SK-N-SH (cell line): ENCODE measurements at regions not wholly inside any gene's neighbourhood (a gene's known extent, or its start where the extent isn't known, plus 50 kb on each side); places are given as distances from the start of the nearest gene placed in this dataset.
"Not testable (repeated sequence)": the region's sequence is repeated elsewhere in the genome, so short reads cannot be mapped to it uniquely, and the experiment has no call there.

ENCODE experiments used
- CTCF ChIA-PET: fragments of 300-600, 350-600 bp; formaldehyde crosslinking; extraction: SDS; loops from one replicate; lab custom pipeline; 2021; lab: Yijun Ruan, JAX
- POLR2A ChIA-PET: fragments of 350-600 bp; sonication (Branson Sonifier 250); formaldehyde crosslinking; extraction: SDS; loops from one replicate; lab custom pipeline; 2020; ENCODE audit warnings: antibody characterized with exemption, inconsistent platforms; lab: Yijun Ruan, JAX
- DNase-seq: peaks from one replicate; pipeline ENCODE4 v3.0.0; 2012
- H2AFZ ChIP-seq: fragments of 200-600 bp; sonication (generic); 2 replicates; pipeline ENCODE4 v1.8.1; 2016; ENCODE audit warnings: antibody characterized with exemption, mild to moderate bottlenecking, low read depth
- H3F3A ChIP-seq: fragments of 200-600 bp; sonication (generic); replicated peaks from 2 replicates; pipeline ENCODE3; 2016; ENCODE audit warnings: antibody characterized with exemption, mild to moderate bottlenecking; ENCODE audit not compliant: insufficient read depth
- H3K27ac ChIP-seq, 2 experiments: fragments of 200-500 bp in 1 of 2; fragments of 200-600 bp in 1 of 2; sonication (Bioruptor generic) in 1 of 2; sonication (generic), shearing (Covaris generic) in 1 of 2; 2 replicates each; pipeline versions ENCODE4 v1.5.1 to v1.6.1; 2014 to 2016; ENCODE audit warnings: low read depth in 2 of 2, inconsistent platforms in 1 of 2, low read length in 1 of 2, mild to moderate bottlenecking in 1 of 2, mixed read lengths in 1 of 2
- H3K27me3 ChIP-seq: fragments of 200-600 bp; sonication (generic), shearing (Covaris generic); 2 replicates; pipeline ENCODE4 v1.6.1; 2016; ENCODE audit warnings: mixed run types; ENCODE audit not compliant: insufficient read depth
- H3K36me3 ChIP-seq, 2 experiments: fragments of 200-500 bp in 1 of 2; fragments of 200-600 bp in 1 of 2; sonication (Bioruptor generic) in 1 of 2; sonication (generic) in 1 of 2; replicated peaks in 1 of 2; 2 replicates each; pipeline versions ENCODE3 to v1.5.1; 2014 to 2016; ENCODE audit warnings: low read length in 1 of 2, mild to moderate bottlenecking in 1 of 2; ENCODE audit not compliant: insufficient read depth in 2 of 2, control insufficient read depth in 1 of 2
- H3K4me1 ChIP-seq, 2 experiments: fragments of 200-500 bp in 1 of 2; fragments of 200-600 bp in 1 of 2; sonication (Bioruptor generic) in 1 of 2; sonication (generic), shearing (Covaris generic) in 1 of 2; 2 replicates each; pipeline versions ENCODE4 v1.5.1 to v1.6.1; 2014 to 2016; ENCODE audit warnings: low read depth in 1 of 2, low read length in 1 of 2, mixed run types in 1 of 2; ENCODE audit not compliant: insufficient read depth in 2 of 2, control insufficient read depth in 1 of 2
- H3K4me2 ChIP-seq: fragments of 200-600 bp; sonication (generic), shearing (Covaris generic); 2 replicates; pipeline ENCODE4 v1.6.1; 2017; ENCODE audit warnings: mixed run types
- H3K4me3 ChIP-seq, 2 experiments: fragments of 200-500 bp in 1 of 2; fragments of 200-600 bp in 1 of 2; sonication (Bioruptor generic) in 1 of 2; sonication (generic), shearing (Covaris generic) in 1 of 2; 2 replicates each; pipeline versions ENCODE4 v1.5.1 to v1.8.1; 2014 to 2016; ENCODE audit warnings: low read depth in 2 of 2, inconsistent platforms in 1 of 2, low read length in 1 of 2, mild to moderate bottlenecking in 1 of 2, mixed read lengths in 1 of 2, moderate library complexity in 1 of 2
- H3K79me2 ChIP-seq: fragments of 200-600 bp; sonication (generic); 2 replicates; pipeline ENCODE4 v1.8.1; 2017; ENCODE audit warnings: mild to moderate bottlenecking; ENCODE audit not compliant: insufficient read depth
- H3K9ac ChIP-seq: fragments of 200-600 bp; sonication (generic); 2 replicates; pipeline ENCODE4 v1.6.1; 2017; ENCODE audit warnings: mixed run types
- H3K9me2 ChIP-seq: fragments of 200-600 bp; sonication (generic); 2 replicates; pipeline ENCODE4 v1.6.1; 2017; ENCODE audit warnings: mixed run types
- H3K9me3 ChIP-seq: fragments of 200-600 bp; sonication (generic); 2 replicates; pipeline ENCODE4 v1.6.1; 2017; ENCODE audit warnings: mixed run types, mild to moderate bottlenecking, moderate library complexity
- H4K20me1 ChIP-seq: fragments of 200-600 bp; sonication (generic); 2 replicates; pipeline ENCODE4 v1.6.1; 2017; ENCODE audit warnings: mild to moderate bottlenecking, mixed run types; ENCODE audit not compliant: insufficient read depth
- GATA2 ChIP-seq: sonication (generic); formaldehyde crosslinking; IDR thresholded peaks from 2 replicates; pipeline ENCODE4 v1.5.0; 2020; ENCODE audit warnings: mild to moderate bottlenecking, missing genetic modification reagents
- POLR2AphosphoS5 ChIP-seq: IDR thresholded peaks from 2 replicates; pipeline ENCODE4 v1.6.1; 2012; ENCODE audit warnings: low read depth, low read length
- RCOR1 ChIP-seq: fragments of 150-350 bp; IDR thresholded peaks from 2 replicates; pipeline ENCODE4 v1.6.1; 2017; ENCODE audit warnings: antibody characterized with exemption, low read length
- RXRA ChIP-seq: IDR thresholded peaks from 2 replicates; pipeline ENCODE4 v1.4.0; 2012; ENCODE audit warnings: low read depth, mild to moderate bottlenecking, borderline replicate concordance
- TCF12 ChIP-seq: IDR thresholded peaks from 2 replicates; pipeline ENCODE4 v1.4.0; 2012
- YY1 ChIP-seq: IDR thresholded peaks from 2 replicates; pipeline ENCODE4 v1.4.0; 2012; ENCODE audit warnings: low read depth, mild to moderate bottlenecking
- WGBS: methylation state at CpG from one replicate; pipeline ENCODE4 v1.1.6; 2017; ENCODE audit warnings: low lambda C conversion rate; 5-methylcytosine and 5-hydroxymethylcytosine counted together
- TF ChIP-seq, protein P1 (sequence below): fragments of 150-350 bp; IDR thresholded peaks from 2 replicates; pipeline ENCODE4 v1.6.1; 2016; ENCODE audit warnings: mild to moderate bottlenecking, low read depth, low read length
- TF ChIP-seq, protein P2 (sequence below): IDR thresholded peaks from 2 replicates; pipeline ENCODE4 v1.4.0; 2012; ENCODE audit warnings: low read depth

DNA sequence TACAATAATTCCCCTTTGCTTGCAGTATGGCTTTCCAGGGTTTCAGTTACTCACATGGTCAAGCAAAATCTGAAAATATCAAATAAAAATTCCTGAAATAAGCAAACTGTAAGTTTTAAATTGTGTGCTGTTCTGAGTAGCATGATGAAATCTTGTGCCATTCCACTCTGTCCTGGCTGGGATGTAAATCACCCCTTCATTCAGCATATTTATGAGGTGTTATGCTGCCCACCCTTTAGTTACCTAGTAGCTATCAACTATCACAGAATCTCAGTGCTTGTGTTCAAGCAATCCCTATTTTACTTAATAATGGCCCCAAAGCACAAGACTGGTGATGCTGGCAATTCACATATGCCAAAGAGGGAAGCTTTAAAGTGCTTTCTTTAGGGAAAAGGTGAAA is 867.7 kb upstream of the NRXN1 start:
- H3K9me2 ChIP-seq = no peaks in the 10 kb centered on the region
- POLR2A ChIA-PET = no interaction called here
- CTCF ChIA-PET = no interaction called here

DNA sequence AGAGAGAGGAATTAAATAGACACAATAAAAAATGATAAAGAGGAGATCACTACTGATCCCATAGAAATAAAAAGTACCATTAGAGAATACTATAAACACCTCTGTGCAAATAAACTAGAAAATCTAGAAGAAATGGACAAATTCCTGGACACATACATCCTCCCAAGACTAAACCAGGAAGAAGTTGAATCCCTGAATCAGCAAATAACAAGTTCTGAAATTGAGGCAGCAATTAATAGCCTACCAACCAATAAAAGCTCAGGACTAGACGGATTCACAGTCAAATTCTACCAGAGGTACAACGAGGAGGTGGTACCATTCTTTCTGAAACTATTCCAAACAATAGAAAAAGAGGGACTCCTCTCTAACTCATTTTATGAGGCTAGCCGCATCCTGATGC is 862.7 kb upstream of the NRXN1 start:
- POLR2A ChIA-PET, CTCF ChIA-PET: not testable (repeated sequence)

More for the DNA sequence above, 867.7 kb upstream of the NRXN1 start:
- Histone ChIP-seq H3K36me3 (peaks cover 0 to 3% of the 10 kb centered on the region in 2 experiments), H3K27me3 (no peaks in the 10 kb centered on the region), H3K9ac (no peak overlapping the region), H3K27ac (no peak overlapping the region), H4K20me1 (no peaks in the 10 kb centered on the region), H3K79me2 (no peaks in the 10 kb centered on the region), H3F3A (no peaks in the 10 kb centered on the region), H3K4me1 (no peaks in the 10 kb centered on the region), H2AFZ (no peak overlapping the region), H3K4me3 (no peak overlapping the region), H3K9me3 (no peaks in the 10 kb centered on the region), H3K4me2 (no peak overlapping the region)
- TF ChIP-seq, protein P1, sequence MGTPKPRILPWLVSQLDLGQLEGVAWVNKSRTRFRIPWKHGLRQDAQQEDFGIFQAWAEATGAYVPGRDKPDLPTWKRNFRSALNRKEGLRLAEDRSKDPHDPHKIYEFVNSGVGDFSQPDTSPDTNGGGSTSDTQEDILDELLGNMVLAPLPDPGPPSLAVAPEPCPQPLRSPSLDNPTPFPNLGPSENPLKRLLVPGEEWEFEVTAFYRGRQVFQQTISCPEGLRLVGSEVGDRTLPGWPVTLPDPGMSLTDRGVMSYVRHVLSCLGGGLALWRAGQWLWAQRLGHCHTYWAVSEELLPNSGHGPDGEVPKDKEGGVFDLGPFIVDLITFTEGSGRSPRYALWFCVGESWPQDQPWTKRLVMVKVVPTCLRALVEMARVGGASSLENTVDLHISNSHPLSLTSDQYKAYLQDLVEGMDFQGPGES = no peak
- no peak for TF ChIP-seq POLR2AphosphoS5
- no peak for DNase-seq

DNA sequence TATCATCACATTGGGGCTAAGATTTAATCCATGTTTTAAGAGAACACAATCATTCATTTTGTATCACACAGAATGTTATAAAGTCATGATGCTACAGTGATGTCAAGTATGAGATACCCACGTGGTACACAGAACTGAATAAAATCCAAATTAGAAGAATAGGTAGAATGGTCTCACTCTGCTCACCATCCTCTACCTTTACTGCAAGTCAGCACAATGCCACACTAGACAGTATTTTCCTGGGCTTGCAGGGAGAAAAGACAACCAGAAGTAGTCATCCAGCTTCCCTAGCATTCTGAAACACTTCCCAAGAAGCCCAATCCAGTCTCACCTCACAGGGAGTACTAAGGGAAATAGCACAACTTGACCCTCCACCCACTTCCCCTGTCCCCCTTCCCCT is 856.2 kb upstream of the NRXN1 start:
- Histone ChIP-seq H3K79me2 (no peaks in the 10 kb centered on the region; the same call in 1 of the 2 replicates), H3K9me3 (no peaks in the 10 kb centered on the region), H3K4me3 (no peak overlapping the region), H3K4me1 (no peaks in the 10 kb centered on the region), H3K4me2 (no peak overlapping the region), H4K20me1 (no peaks in the 10 kb centered on the region), H3K36me3 (no peaks in the 10 kb centered on the region), H3F3A (no peaks in the 10 kb centered on the region), H3K9me2 (no peaks in the 10 kb centered on the region), H3K27me3 (no peaks in the 10 kb centered on the region), H3K27ac (no peak overlapping the region), H3K9ac (no peak overlapping the region), H2AFZ (no peak overlapping the region)
- TF ChIP-seq TCF12 = no peak
- no peak for TF ChIP-seq YY1
- TF ChIP-seq, protein P2, sequence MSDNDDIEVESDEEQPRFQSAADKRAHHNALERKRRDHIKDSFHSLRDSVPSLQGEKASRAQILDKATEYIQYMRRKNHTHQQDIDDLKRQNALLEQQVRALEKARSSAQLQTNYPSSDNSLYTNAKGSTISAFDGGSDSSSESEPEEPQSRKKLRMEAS = no peak
- TF ChIP-seq RXRA = no peak
- TF ChIP-seq GATA2 = no peak
- TF ChIP-seq RCOR1 = no peak
- POLR2A ChIA-PET = no interaction called here
- 0% methylated on average over 1 of the region's 1 CpG for WGBS
- CTCF ChIA-PET = no interaction called here
- no peak for DNase-seq

More for the DNA sequence above, 862.7 kb upstream of the NRXN1 start:
- DNase-seq, H3K4me2 ChIP-seq, H4K20me1 ChIP-seq, H3K4me3 ChIP-seq, H3K27me3 ChIP-seq, H3K4me1 ChIP-seq, H3K9ac ChIP-seq, H3K79me2 ChIP-seq, H3K27ac ChIP-seq, H3K9me2 ChIP-seq, H3F3A ChIP-seq, H3K36me3 ChIP-seq, H3K9me3 ChIP-seq, H2AFZ ChIP-seq: not testable (repeated sequence)
- 4% methylated on average over 3 of the region's 3 CpGs for WGBS
